ENCODE measurements at regions not wholly inside any gene's neighbourhood (a gene's known extent, or its start where the extent isn't known, plus 50 kb on each side); places are given as distances from the start of the nearest gene placed in this dataset.

GRCh38 chr9:86752733-86753132 is 194.6 kb downstream of the GAS1 start (continued):
- no peak for TF ChIP-seq GATA2 (CRISPR knock-in tag; IDR thresholded peaks at IDR 0.05)
- TF ChIP-seq, protein P1, sequence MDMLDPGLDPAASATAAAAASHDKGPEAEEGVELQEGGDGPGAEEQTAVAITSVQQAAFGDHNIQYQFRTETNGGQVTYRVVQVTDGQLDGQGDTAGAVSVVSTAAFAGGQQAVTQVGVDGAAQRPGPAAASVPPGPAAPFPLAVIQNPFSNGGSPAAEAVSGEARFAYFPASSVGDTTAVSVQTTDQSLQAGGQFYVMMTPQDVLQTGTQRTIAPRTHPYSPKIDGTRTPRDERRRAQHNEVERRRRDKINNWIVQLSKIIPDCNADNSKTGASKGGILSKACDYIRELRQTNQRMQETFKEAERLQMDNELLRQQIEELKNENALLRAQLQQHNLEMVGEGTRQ (IDR thresholded peaks at IDR 0.05; ENCODE audit: borderline replicate concordance, low read depth, low read length): no peak

DNA sequence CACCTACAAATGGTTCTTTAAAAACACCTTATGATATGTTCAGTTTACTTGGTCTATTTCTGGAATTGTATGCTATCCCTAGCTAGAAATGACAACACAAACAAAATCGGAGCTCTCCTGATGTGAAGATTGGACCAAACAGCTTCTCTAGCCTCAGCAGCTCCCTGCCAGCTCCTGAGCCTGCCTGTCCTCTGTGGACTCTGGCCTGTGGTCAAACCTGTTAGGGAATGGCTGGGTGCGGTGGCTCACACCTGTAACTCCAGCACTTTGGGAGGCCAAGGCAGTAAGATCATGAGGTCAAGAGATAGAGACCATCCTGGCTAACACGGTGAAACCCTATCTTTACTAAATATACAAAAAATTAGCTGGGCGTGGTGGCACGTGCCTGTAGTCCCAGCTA is 195.3 kb downstream of the GAS1 start:
- no peak overlapping the region for H3K4me2 ChIP-seq
- POLR2A ChIA-PET: no interaction called here
- no peak for TF ChIP-seq MXI1 (IDR thresholded peaks at IDR 0.05; ENCODE audit: low read depth, low read length)
- no peak for TF ChIP-seq MEF2A (IDR thresholded peaks at IDR 0.05; ENCODE audit: borderline replicate concordance, low read depth)
- TF ChIP-seq, protein P2, sequence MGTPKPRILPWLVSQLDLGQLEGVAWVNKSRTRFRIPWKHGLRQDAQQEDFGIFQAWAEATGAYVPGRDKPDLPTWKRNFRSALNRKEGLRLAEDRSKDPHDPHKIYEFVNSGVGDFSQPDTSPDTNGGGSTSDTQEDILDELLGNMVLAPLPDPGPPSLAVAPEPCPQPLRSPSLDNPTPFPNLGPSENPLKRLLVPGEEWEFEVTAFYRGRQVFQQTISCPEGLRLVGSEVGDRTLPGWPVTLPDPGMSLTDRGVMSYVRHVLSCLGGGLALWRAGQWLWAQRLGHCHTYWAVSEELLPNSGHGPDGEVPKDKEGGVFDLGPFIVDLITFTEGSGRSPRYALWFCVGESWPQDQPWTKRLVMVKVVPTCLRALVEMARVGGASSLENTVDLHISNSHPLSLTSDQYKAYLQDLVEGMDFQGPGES (IDR thresholded peaks at IDR 0.05; ENCODE audit: low read depth, low read length): no peak
- TF ChIP-seq, protein P3, sequence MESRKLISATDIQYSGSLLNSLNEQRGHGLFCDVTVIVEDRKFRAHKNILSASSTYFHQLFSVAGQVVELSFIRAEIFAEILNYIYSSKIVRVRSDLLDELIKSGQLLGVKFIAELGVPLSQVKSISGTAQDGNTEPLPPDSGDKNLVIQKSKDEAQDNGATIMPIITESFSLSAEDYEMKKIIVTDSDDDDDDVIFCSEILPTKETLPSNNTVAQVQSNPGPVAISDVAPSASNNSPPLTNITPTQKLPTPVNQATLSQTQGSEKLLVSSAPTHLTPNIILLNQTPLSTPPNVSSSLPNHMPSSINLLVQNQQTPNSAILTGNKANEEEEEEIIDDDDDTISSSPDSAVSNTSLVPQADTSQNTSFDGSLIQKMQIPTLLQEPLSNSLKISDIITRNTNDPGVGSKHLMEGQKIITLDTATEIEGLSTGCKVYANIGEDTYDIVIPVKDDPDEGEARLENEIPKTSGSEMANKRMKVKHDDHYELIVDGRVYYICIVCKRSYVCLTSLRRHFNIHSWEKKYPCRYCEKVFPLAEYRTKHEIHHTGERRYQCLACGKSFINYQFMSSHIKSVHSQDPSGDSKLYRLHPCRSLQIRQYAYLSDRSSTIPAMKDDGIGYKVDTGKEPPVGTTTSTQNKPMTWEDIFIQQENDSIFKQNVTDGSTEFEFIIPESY (IDR thresholded peaks at IDR 0.05; ENCODE audit: borderline replicate concordance, low read depth): no peak
- TF ChIP-seq FOXJ3 (CRISPR knock-in tag; IDR thresholded peaks at IDR 0.05): no peak
- TF ChIP-seq RXRA (IDR thresholded peaks at IDR 0.05; ENCODE audit: borderline replicate concordance, low read depth): no peak
- no peak for TF ChIP-seq SMC3 (IDR thresholded peaks at IDR 0.05; ENCODE audit: low read depth, low read length)
- TF ChIP-seq, protein P4, sequence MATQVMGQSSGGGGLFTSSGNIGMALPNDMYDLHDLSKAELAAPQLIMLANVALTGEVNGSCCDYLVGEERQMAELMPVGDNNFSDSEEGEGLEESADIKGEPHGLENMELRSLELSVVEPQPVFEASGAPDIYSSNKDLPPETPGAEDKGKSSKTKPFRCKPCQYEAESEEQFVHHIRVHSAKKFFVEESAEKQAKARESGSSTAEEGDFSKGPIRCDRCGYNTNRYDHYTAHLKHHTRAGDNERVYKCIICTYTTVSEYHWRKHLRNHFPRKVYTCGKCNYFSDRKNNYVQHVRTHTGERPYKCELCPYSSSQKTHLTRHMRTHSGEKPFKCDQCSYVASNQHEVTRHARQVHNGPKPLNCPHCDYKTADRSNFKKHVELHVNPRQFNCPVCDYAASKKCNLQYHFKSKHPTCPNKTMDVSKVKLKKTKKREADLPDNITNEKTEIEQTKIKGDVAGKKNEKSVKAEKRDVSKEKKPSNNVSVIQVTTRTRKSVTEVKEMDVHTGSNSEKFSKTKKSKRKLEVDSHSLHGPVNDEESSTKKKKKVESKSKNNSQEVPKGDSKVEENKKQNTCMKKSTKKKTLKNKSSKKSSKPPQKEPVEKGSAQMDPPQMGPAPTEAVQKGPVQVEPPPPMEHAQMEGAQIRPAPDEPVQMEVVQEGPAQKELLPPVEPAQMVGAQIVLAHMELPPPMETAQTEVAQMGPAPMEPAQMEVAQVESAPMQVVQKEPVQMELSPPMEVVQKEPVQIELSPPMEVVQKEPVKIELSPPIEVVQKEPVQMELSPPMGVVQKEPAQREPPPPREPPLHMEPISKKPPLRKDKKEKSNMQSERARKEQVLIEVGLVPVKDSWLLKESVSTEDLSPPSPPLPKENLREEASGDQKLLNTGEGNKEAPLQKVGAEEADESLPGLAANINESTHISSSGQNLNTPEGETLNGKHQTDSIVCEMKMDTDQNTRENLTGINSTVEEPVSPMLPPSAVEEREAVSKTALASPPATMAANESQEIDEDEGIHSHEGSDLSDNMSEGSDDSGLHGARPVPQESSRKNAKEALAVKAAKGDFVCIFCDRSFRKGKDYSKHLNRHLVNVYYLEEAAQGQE (IDR thresholded peaks at IDR 0.05; ENCODE audit: low read depth, low read length): no peak
- no peak for TF ChIP-seq RCOR1 (IDR thresholded peaks at IDR 0.05; ENCODE audit: low read length)
- no peak for TF ChIP-seq TEAD4 (IDR thresholded peaks at IDR 0.05; ENCODE audit: borderline replicate concordance, insufficient read depth)
- no peak for TF ChIP-seq NRF1 (IDR thresholded peaks at IDR 0.05; ENCODE audit: low read depth, low read length)
- no peak for TF ChIP-seq RAD21 (IDR thresholded peaks at IDR 0.05; ENCODE audit: low read length)
- no peak for TF ChIP-seq MAX (IDR thresholded peaks at IDR 0.05; ENCODE audit: low read depth)
- no peak for TF ChIP-seq YY1 (IDR thresholded peaks at IDR 0.05; ENCODE audit: low read depth)
- no peak for TF ChIP-seq FOXM1 (IDR thresholded peaks at IDR 0.05; ENCODE audit: low read depth)
- TF ChIP-seq, protein P1 (IDR thresholded peaks at IDR 0.05; ENCODE audit: borderline replicate concordance, low read depth, low read length): no peak
- TF ChIP-seq EP300 (IDR thresholded peaks at IDR 0.05; ENCODE audit: borderline replicate concordance in 1 of 2, low read depth in 1 of 2, low read length in 1 of 2): no peak
- TF ChIP-seq, protein P5, sequence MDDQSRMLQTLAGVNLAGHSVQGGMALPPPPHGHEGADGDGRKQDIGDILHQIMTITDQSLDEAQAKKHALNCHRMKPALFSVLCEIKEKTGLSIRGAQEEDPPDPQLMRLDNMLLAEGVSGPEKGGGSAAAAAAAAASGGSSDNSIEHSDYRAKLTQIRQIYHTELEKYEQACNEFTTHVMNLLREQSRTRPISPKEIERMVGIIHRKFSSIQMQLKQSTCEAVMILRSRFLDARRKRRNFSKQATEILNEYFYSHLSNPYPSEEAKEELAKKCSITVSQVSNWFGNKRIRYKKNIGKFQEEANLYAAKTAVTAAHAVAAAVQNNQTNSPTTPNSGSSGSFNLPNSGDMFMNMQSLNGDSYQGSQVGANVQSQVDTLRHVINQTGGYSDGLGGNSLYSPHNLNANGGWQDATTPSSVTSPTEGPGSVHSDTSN (IDR thresholded peaks at IDR 0.05): no peak
- no peak for TF ChIP-seq EZH2phosphoT487 (IDR thresholded peaks at IDR 0.05; ENCODE audit: borderline replicate concordance, low read depth)
- TF ChIP-seq, protein P6, sequence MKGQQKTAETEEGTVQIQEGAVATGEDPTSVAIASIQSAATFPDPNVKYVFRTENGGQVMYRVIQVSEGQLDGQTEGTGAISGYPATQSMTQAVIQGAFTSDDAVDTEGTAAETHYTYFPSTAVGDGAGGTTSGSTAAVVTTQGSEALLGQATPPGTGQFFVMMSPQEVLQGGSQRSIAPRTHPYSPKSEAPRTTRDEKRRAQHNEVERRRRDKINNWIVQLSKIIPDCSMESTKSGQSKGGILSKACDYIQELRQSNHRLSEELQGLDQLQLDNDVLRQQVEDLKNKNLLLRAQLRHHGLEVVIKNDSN (IDR thresholded peaks at IDR 0.05; ENCODE audit: borderline replicate concordance, low read depth): no peak
- WGBS (ENCODE audit: low lambda C conversion rate): 91% methylated on average over 5 of the region's 5 CpGs
- H3K27ac ChIP-seq (ENCODE audit: low read depth in 2 of 2, low read length in 1 of 2): no peak overlapping the region
- no peaks in the 10 kb centered on the region for H3K79me2 ChIP-seq (ENCODE audit: insufficient read depth)
- no peak for DNase-seq
- H3K4me1 ChIP-seq (ENCODE audit: control insufficient read depth in 1 of 2, insufficient read depth in 2 of 2, low read depth in 1 of 2, low read length in 1 of 2): peaks cover 3 to 7% of the 10 kb centered on the region in 2 experiments; a peak in 3 of 4 replicates
- no peaks in the 10 kb centered on the region for H3K27me3 ChIP-seq (ENCODE audit: insufficient read depth)
- peaks cover 5% of the 10 kb centered on the region for H3F3A ChIP-seq (replicated peaks; ENCODE audit: insufficient read depth)
- no peak overlapping the region for H3K9ac ChIP-seq
- no peaks in the 10 kb centered on the region for H3K36me3 ChIP-seq (replicated peaks in 1 of 2; ENCODE audit: control insufficient read depth in 1 of 2, insufficient read depth in 2 of 2, low read length in 1 of 2)
- no peaks in the 10 kb centered on the region for H4K20me1 ChIP-seq (ENCODE audit: insufficient read depth)
- H3K9me2 ChIP-seq: no peaks in the 10 kb centered on the region
- H3K4me3 ChIP-seq (ENCODE audit: low read depth in 2 of 2, low read length in 1 of 2): no peak overlapping the region
- H2AFZ ChIP-seq (ENCODE audit: low read depth): no peak overlapping the region
- CTCF ChIA-PET: no interaction called here
- H3K9me3 ChIP-seq: no peaks in the 10 kb centered on the region

Data from SK-N-SH (cell line).